HG02588 (cell line): ENCODE measurements at regions not wholly inside any gene's neighbourhood (a gene's known extent, or its start where the extent isn't known, plus 50 kb on each side); places are given as distances from the start of the nearest gene placed in this dataset.

Experiments used
- ATAC-seq: cut with Tn5 transposase; IDR thresholded peaks from one replicate; pipeline ENCODE4 v1.9.1; 2021; ENCODE audit warnings: mild to moderate bottlenecking, moderate library complexity; ENCODE audit not compliant: unreplicated experiment

DNA sequence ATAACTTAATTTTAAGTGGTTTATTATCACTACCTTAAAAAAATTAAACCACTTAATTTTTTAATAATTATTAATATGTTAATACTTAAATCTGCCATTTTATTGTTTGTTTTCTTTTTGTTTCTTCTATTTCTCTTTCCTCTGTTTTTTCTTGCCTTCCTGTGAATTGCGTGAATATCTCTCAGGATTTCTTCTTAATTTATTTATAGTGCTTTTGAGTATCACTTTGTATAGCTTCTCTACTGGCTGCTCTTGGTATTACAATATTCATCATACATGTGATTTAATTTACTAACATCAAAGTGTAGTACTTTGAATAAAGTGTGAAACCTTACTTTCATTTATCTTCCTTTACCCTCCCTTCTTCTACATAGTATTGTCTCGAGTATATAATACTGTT lies 349.5 kb upstream of the CPXCR1 start:
- ATAC-seq, result no peak

DNA sequence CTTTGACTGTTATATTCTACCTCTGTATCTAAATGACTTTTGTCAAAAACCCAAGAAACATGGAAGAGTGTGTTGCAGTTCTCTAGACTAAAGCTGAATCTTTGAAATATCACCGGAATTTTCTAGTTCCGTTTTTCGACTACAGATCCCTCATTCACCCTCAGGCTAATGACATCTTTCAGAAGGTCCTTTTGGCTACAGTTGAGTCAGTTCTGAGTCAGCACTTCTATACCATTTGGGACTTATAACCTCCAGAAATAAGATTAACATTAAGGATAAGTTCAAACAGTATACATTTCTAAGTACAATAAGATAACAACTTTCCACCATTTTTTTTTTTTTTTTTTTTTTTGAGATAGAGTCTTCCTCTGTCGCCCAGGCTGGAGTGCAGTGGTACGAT lies 331.0 kb upstream of the CPXCR1 start:
- ATAC-seq, result no peak

DNA sequence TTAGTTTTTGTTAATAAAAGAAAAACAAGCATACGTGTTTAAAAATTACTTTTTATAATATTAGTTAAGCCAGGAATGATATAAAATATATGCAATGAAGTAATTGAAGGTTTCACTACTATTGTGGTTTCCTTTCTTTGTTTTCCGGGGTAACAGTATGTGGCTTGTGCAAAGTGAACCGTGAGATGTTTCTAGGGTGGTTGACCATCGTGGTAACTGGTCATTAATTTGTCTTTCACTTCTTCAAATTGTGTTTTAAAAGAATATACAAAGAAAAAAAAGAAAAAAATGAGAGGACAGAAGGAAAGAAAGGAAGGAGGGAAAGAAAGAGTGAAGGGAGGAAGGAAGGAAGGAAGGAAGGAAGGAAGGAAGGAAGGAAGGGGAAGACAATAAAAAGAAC lies 330.1 kb upstream of the CPXCR1 start:
- ATAC-seq, result no peak

- no peak for ATAC-seq
Measured at GRCh38 chrX:88424071-88424470, 323.0 kb upstream of the CPXCR1 start.

DNA sequence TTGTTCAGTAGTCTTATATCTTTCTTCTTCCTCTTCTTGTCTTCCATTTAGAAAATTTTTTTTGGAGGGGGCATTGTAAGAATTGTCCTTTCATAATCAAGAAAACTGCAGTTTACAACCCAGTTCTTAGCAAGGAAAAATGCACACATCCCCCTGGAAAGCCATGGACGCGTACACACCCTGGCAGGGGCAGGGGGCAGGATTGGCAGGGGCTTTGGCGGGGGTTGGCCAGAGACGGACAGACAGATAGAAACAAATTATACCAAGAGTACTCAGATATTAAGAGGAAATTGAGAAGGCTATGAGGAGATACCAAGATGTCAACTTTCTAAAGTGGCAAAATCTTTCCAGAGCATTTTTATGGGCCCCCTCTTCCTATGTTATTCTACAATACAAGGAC lies 322.5 kb upstream of the CPXCR1 start:
- ATAC-seq, result no peak

GRCh38 chrX:88425739-88426138 lies 321.3 kb upstream of the CPXCR1 start:
- ATAC-seq, result no peak

DNA sequence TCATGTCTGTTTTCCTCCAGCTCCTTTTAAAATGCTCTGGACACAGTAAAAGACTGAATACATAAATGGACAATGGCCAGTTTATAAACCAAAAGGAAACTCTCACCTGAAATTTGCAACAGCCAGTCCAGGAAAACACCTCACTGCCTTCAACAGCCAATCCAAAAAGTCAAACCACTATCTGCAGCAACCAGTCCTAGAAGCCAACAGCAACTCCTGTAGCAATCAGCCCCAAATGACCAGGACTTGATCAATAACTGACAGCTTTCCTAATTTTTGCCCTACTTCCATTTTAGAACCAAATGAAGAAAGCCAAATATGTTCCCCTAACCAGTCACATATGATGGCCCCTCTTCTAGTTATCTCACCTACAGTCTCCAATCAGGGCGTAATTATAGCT lies 309.5 kb upstream of the CPXCR1 start:
- no peak for ATAC-seq

GRCh38 chrX:88438209-88438608 lies 308.8 kb upstream of the CPXCR1 start:
- no peak for ATAC-seq

DNA sequence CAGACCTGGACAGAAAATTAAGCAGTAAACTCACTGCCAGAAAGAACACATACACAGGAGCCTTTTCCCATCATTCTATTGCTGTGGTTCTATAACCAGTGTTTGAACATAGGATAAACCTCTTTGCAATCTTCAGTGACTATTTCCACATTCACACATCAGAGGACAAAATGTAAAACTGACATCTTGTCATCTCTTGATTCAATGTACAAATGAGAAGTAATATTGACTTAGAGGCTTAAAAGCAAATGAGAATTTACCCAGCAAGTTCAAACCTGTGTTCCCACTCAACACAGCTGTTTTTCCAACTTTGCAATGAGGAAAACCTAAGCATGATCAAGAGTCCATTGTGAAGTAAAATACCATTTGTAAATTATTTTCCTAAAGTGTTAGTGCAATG lies 307.1 kb upstream of the CPXCR1 start:
- no peak for ATAC-seq
